Astrocyte of the hippocampus (primary cell): ENCODE measurements at regions not wholly inside any gene's neighbourhood (a gene's known extent, or its start where the extent isn't known, plus 50 kb on each side); places are given as distances from the start of the nearest gene placed in this dataset.

Experiments
- DNase-seq: peaks from one replicate; pipeline ENCODE4 v3.0.0; 2011; ENCODE audit warnings: low read depth, low spot score

GRCh38 chr16:73371584-73372319 lies 323.8 kb upstream of the ZFHX3 start:
- DNase-seq: no peak

- no peak for DNase-seq
Observed at GRCh38 chr16:73369851-73370250, 321.9 kb upstream of the ZFHX3 start.

GRCh38 chr16:73368715-73369114 lies 320.8 kb upstream of the ZFHX3 start:
- no peak for DNase-seq

- DNase-seq: peak; percentile 67
Observed at GRCh38 chr16:73365016-73365551, 317.2 kb upstream of the ZFHX3 start.

- DNase-seq: no peak
Observed at GRCh38 chr16:73364413-73364812, 316.5 kb upstream of the ZFHX3 start.

GRCh38 chr16:73361061-73361460 lies 313.1 kb upstream of the ZFHX3 start:
- no peak for DNase-seq

GRCh38 chr16:73356401-73357079 lies 308.6 kb upstream of the ZFHX3 start:
- DNase-seq: no peak

- peak; percentile 71 for DNase-seq
Observed at GRCh38 chr16:73355981-73356380, 308.1 kb upstream of the ZFHX3 start.

- DNase-seq: no peak
Observed at GRCh38 chr16:73354434-73354833, 306.5 kb upstream of the ZFHX3 start.

GRCh38 chr16:73350707-73351452 lies 303.0 kb upstream of the ZFHX3 start:
- no peak for DNase-seq

- DNase-seq: no peak
Observed at GRCh38 chr16:73347500-73348375, 299.8 kb upstream of the ZFHX3 start.

- no peak for DNase-seq
Observed at GRCh38 chr16:73339821-73340220, 291.9 kb upstream of the ZFHX3 start.

- DNase-seq: no peak
Observed at GRCh38 chr16:73337373-73338296, 289.7 kb upstream of the ZFHX3 start.

GRCh38 chr16:73329358-73330286 lies 281.7 kb upstream of the ZFHX3 start:
- DNase-seq: peak; percentile 61

GRCh38 chr16:73326770-73327470 lies 279.0 kb upstream of the ZFHX3 start:
- peak; percentile 16 for DNase-seq

- DNase-seq: no peak
Observed at GRCh38 chr16:73326221-73326620, 278.3 kb upstream of the ZFHX3 start.

- DNase-seq: no peak
Observed at GRCh38 chr16:73323880-73324279, 276.0 kb upstream of the ZFHX3 start.

GRCh38 chr16:73322856-73323255 lies 274.9 kb upstream of the ZFHX3 start:
- DNase-seq: no peak
